Central memory CD8-positive, alpha-beta T cell (primary cell): ENCODE measurements at regions not wholly inside any gene's neighbourhood (a gene's known extent, or its start where the extent isn't known, plus 50 kb on each side); places are given as distances from the start of the nearest gene placed in this dataset.
A peak's percentile ranks its signal among the peaks of the same experiment; 100 is the strongest.

Experiments
- ATAC-seq: fragments of 150-1000 bp; cut with Tn5 transposase; replicated peaks from 2 replicates; pipeline ENCODE4 v1.10.0; 2022; ENCODE audit warnings: mild to moderate bottlenecking, moderate FRiP score, moderate number of reproducible peaks; ENCODE audit not compliant: poor library complexity, severe bottlenecking; ENCODE audit errors: extremely low read depth
- DNase-seq, 2 donors: peaks; one replicate each; pipeline ENCODE4 v3.0.0; 2021; ENCODE audit warnings: low spot score in 2 of 2
- H3K27ac Mint-ChIP-seq: one replicate; pipeline ENCODE4 v1.8.0; 2022; ENCODE audit warnings: low read depth, mild to moderate bottlenecking, moderate library complexity, mixed read lengths
- H3K27me3 Mint-ChIP-seq: one replicate; pipeline ENCODE4 v1.8.0; 2022; ENCODE audit warnings: mixed read lengths
- H3K36me3 Mint-ChIP-seq: one replicate; pipeline ENCODE4 v1.8.0; 2022; ENCODE audit warnings: mild to moderate bottlenecking, moderate library complexity, mixed read lengths; ENCODE audit not compliant: insufficient read depth
- H3K4me1 Mint-ChIP-seq: one replicate; pipeline ENCODE4 v1.8.0; 2022; ENCODE audit warnings: mixed read lengths
- H3K4me3 Mint-ChIP-seq: one replicate; pipeline ENCODE4 v1.8.0; 2022; ENCODE audit warnings: mild to moderate bottlenecking, moderate library complexity, mixed read lengths
- H3K9me3 Mint-ChIP-seq: one replicate; pipeline ENCODE4 v1.8.0; 2022; ENCODE audit warnings: mixed read lengths

GRCh38 chr6:14865531-14866100 is 380.3 kb upstream of the JARID2 start:
- Mint-ChIP-seq H3K27me3 (no peaks in the 10 kb centered on the region), H3K9me3 (no peaks in the 10 kb centered on the region), H3K4me1 (peaks cover 18% of the 10 kb centered on the region), H3K27ac (peak overlapping the region; percentile 14), H3K4me3 (no peak overlapping the region), H3K36me3 (no peaks in the 10 kb centered on the region)
- ATAC-seq (peak; percentile 32), DNase-seq (no peak)

- no peaks in the 10 kb centered on the region for H3K36me3 Mint-ChIP-seq
- H3K4me3 Mint-ChIP-seq = no peak overlapping the region
- H3K27ac Mint-ChIP-seq = no peak overlapping the region
- H3K9me3 Mint-ChIP-seq = no peaks in the 10 kb centered on the region
- DNase-seq (no peak), ATAC-seq (no peak)
- no peaks in the 10 kb centered on the region for H3K27me3 Mint-ChIP-seq
- peaks cover 10% of the 10 kb centered on the region for H3K4me1 Mint-ChIP-seq
These were observed 378.1 kb upstream of the JARID2 start for GRCh38 chr6:14867802-14868201.

GRCh38 chr6:14871221-14871620 is 374.6 kb upstream of the JARID2 start:
- Mint-ChIP-seq H3K27ac (no peak overlapping the region), H3K27me3 (no peaks in the 10 kb centered on the region), H3K9me3 (no peaks in the 10 kb centered on the region), H3K4me1 (peaks cover 8% of the 10 kb centered on the region), H3K4me3 (no peak overlapping the region), H3K36me3 (peaks cover 2% of the 10 kb centered on the region)
- ATAC-seq (no peak), DNase-seq (no peak)

GRCh38 chr6:14873101-14873500 is 372.8 kb upstream of the JARID2 start:
- no peak overlapping the region for H3K27ac Mint-ChIP-seq
- no peak for ATAC-seq
- peaks cover 6% of the 10 kb centered on the region for H3K36me3 Mint-ChIP-seq
- H3K4me3 Mint-ChIP-seq = no peak overlapping the region
- H3K9me3 Mint-ChIP-seq = no peaks in the 10 kb centered on the region
- DNase-seq = no peak
- H3K27me3 Mint-ChIP-seq = no peaks in the 10 kb centered on the region
- peaks cover 21% of the 10 kb centered on the region for H3K4me1 Mint-ChIP-seq

- H3K36me3 Mint-ChIP-seq = peaks cover 6% of the 10 kb centered on the region
- H3K27ac Mint-ChIP-seq = no peak overlapping the region
- peaks cover 21% of the 10 kb centered on the region for H3K4me1 Mint-ChIP-seq
- H3K4me3 Mint-ChIP-seq = no peak overlapping the region
- no peaks in the 10 kb centered on the region for H3K27me3 Mint-ChIP-seq
- no peak for DNase-seq
- no peak for ATAC-seq
- H3K9me3 Mint-ChIP-seq = no peaks in the 10 kb centered on the region
These were observed 372.0 kb upstream of the JARID2 start for GRCh38 chr6:14873781-14874441.

GRCh38 chr6:14874975-14875480 is 370.8 kb upstream of the JARID2 start:
- Mint-ChIP-seq H3K9me3 (no peaks in the 10 kb centered on the region), H3K27me3 (no peaks in the 10 kb centered on the region), H3K27ac (no peak overlapping the region), H3K36me3 (peaks cover 6% of the 10 kb centered on the region), H3K4me1 (peaks cover 21% of the 10 kb centered on the region), H3K4me3 (no peak overlapping the region)
- no peak for DNase-seq
- ATAC-seq = no peak

GRCh38 chr6:14875481-14876063 is 370.3 kb upstream of the JARID2 start:
- Mint-ChIP-seq H3K4me1 (peaks cover 21% of the 10 kb centered on the region), H3K27ac (peak overlapping the region; percentile 84), H3K27me3 (no peaks in the 10 kb centered on the region), H3K4me3 (no peak overlapping the region), H3K36me3 (peaks cover 6% of the 10 kb centered on the region), H3K9me3 (no peaks in the 10 kb centered on the region)
- DNase-seq (no peak), ATAC-seq (no peak)

- DNase-seq = no peak
- no peaks in the 10 kb centered on the region for H3K27me3 Mint-ChIP-seq
These were observed 368.9 kb upstream of the JARID2 start for GRCh38 chr6:14876778-14877613.

GRCh38 chr6:14877758-14878157 is 368.1 kb upstream of the JARID2 start:
- Mint-ChIP-seq H3K4me1 (peaks cover 21% of the 10 kb centered on the region), H3K9me3 (no peaks in the 10 kb centered on the region), H3K4me3 (no peak overlapping the region), H3K27ac (peak overlapping the region; percentile 84), H3K36me3 (peaks cover 6% of the 10 kb centered on the region), H3K27me3 (no peaks in the 10 kb centered on the region)
- DNase-seq (no peak), ATAC-seq (no peak)

More at GRCh38 chr6:14876778-14877613, 368.9 kb upstream of the JARID2 start:
- peak; percentile 83 for ATAC-seq
- peaks cover 6% of the 10 kb centered on the region for H3K36me3 Mint-ChIP-seq
- H3K4me3 Mint-ChIP-seq = peak overlapping the region; percentile 41
- peaks cover 21% of the 10 kb centered on the region for H3K4me1 Mint-ChIP-seq
- H3K9me3 Mint-ChIP-seq = no peaks in the 10 kb centered on the region
- H3K27ac Mint-ChIP-seq = peak overlapping the region; percentile 84

- DNase-seq = no peak
- ATAC-seq = no peak
- Mint-ChIP-seq H3K27ac (no peak overlapping the region), H3K4me3 (no peak overlapping the region), H3K4me1 (peaks cover 21% of the 10 kb centered on the region), H3K36me3 (peaks cover 6% of the 10 kb centered on the region), H3K9me3 (no peaks in the 10 kb centered on the region), H3K27me3 (no peaks in the 10 kb centered on the region)
These were observed 365.8 kb upstream of the JARID2 start for GRCh38 chr6:14880052-14880451.

- no peak for DNase-seq
- Mint-ChIP-seq H3K27ac (no peak overlapping the region), H3K4me1 (peaks cover 19% of the 10 kb centered on the region), H3K27me3 (no peaks in the 10 kb centered on the region), H3K4me3 (no peak overlapping the region), H3K9me3 (no peaks in the 10 kb centered on the region), H3K36me3 (peaks cover 6% of the 10 kb centered on the region)
- ATAC-seq = no peak
These were observed 365.2 kb upstream of the JARID2 start for GRCh38 chr6:14880677-14881076.

- Mint-ChIP-seq H3K36me3 (peaks cover 4% of the 10 kb centered on the region), H3K4me1 (peaks cover 12% of the 10 kb centered on the region), H3K27ac (no peak overlapping the region), H3K27me3 (no peaks in the 10 kb centered on the region), H3K9me3 (no peaks in the 10 kb centered on the region), H3K4me3 (no peak overlapping the region)
- no peak for DNase-seq
- no peak for ATAC-seq
These were observed 364.5 kb upstream of the JARID2 start for GRCh38 chr6:14881398-14881797.
